A673 (cell line): ENCODE measurements at regions not wholly inside any gene's neighbourhood (a gene's known extent, or its start where the extent isn't known, plus 50 kb on each side); places are given as distances from the start of the nearest gene placed in this dataset.

ENCODE experiments used
- EZH2 ChIP-seq: fragments of 200-600 bp; sonication (generic); IDR thresholded peaks from 2 replicates; pipeline ENCODE4 v1.6.1; 2017; ENCODE audit warnings: borderline replicate concordance, low read depth, mild to moderate bottlenecking, mixed read lengths, antibody characterized with exemption, low read length; ENCODE audit not compliant: poor library complexity, severe bottlenecking
- TF ChIP-seq, protein P1 (sequence below): fragments of 300-800, 200-600 bp; sonication (generic); conservative IDR thresholded peaks from 2 replicates; pipeline ENCODE4 v1.5.1; 2017; ENCODE audit warnings: low read depth, mild to moderate bottlenecking, antibody characterized with exemption, low read length, moderate library complexity, mixed read lengths

DNA sequence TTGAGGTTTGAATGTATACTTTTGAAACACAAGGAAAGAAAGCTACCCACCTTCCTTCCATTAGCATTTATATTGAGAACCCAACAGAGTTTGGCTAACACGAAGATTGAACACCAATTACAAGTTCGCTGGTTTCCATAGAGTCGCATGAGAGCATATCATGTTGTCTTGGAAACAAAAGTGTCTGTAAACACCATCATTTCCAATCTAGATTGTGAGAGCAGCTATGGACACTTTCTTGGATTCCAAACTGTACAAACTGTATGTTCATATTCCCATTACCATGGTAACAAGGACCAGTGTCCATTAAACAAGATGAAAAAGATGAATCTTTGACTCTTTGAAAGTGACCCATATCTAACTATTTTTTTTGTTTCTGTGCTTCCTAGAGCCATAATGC, 529.9 kb upstream of the ROBO1 start:
- TF ChIP-seq EZH2: no peak
- TF ChIP-seq, protein P1, sequence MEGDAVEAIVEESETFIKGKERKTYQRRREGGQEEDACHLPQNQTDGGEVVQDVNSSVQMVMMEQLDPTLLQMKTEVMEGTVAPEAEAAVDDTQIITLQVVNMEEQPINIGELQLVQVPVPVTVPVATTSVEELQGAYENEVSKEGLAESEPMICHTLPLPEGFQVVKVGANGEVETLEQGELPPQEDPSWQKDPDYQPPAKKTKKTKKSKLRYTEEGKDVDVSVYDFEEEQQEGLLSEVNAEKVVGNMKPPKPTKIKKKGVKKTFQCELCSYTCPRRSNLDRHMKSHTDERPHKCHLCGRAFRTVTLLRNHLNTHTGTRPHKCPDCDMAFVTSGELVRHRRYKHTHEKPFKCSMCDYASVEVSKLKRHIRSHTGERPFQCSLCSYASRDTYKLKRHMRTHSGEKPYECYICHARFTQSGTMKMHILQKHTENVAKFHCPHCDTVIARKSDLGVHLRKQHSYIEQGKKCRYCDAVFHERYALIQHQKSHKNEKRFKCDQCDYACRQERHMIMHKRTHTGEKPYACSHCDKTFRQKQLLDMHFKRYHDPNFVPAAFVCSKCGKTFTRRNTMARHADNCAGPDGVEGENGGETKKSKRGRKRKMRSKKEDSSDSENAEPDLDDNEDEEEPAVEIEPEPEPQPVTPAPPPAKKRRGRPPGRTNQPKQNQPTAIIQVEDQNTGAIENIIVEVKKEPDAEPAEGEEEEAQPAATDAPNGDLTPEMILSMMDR: no peak
